NCI-H510A (cell line): ENCODE measurements at regions not wholly inside any gene's neighbourhood (a gene's known extent, or its start where the extent isn't known, plus 50 kb on each side); places are given as distances from the start of the nearest gene placed in this dataset.
"Not testable (repeated sequence)": the region's sequence is repeated elsewhere in the genome, so short reads cannot be mapped to it uniquely, and the experiment has no call there.

Source experiments
- DNase-seq: peaks from one replicate; lab custom pipeline; 2025; lab: John Stamatoyannopoulos, UW

GRCh38 chr13:22757530-22758120, 423.2 kb upstream of the SGCG start:
- DNase-seq = no peak

GRCh38 chr13:22758245-22758644, 422.5 kb upstream of the SGCG start:
- DNase-seq = no peak

- no peak for DNase-seq
These were observed 419.1 kb upstream of the SGCG start for GRCh38 chr13:22761709-22762108.

- no peak for DNase-seq
These were observed 415.2 kb upstream of the SGCG start for GRCh38 chr13:22765547-22765946.

- DNase-seq = no peak
These were observed 409.9 kb upstream of the SGCG start for GRCh38 chr13:22770891-22771290.

GRCh38 chr13:22773465-22773864, 407.3 kb upstream of the SGCG start:
- no peak for DNase-seq

- DNase-seq = no peak
These were observed 404.2 kb upstream of the SGCG start for GRCh38 chr13:22776394-22777186.

- DNase-seq = no peak
These were observed 403.6 kb upstream of the SGCG start for GRCh38 chr13:22777207-22777606.

GRCh38 chr13:22789027-22789593, 391.7 kb upstream of the SGCG start:
- no peak for DNase-seq

- DNase-seq = no peak
These were observed 390.9 kb upstream of the SGCG start for GRCh38 chr13:22789916-22790315.

- no peak for DNase-seq
These were observed 387.1 kb upstream of the SGCG start for GRCh38 chr13:22793598-22794134.

GRCh38 chr13:22800526-22801401, 380.0 kb upstream of the SGCG start:
- no peak for DNase-seq

- no peak for DNase-seq
These were observed 379.3 kb upstream of the SGCG start for GRCh38 chr13:22801402-22802003.

GRCh38 chr13:22812793-22813192, 368.0 kb upstream of the SGCG start:
- DNase-seq = no peak

- not testable (repeated sequence) for DNase-seq
These were observed 367.0 kb upstream of the SGCG start for GRCh38 chr13:22813531-22814377.

- DNase-seq = not testable (repeated sequence)
These were observed 366.3 kb upstream of the SGCG start for GRCh38 chr13:22814433-22814832.

GRCh38 chr13:22821589-22821988, 359.2 kb upstream of the SGCG start:
- no peak for DNase-seq

GRCh38 chr13:22825186-22825585, 355.6 kb upstream of the SGCG start:
- DNase-seq = no peak

GRCh38 chr13:22828081-22828480, 352.7 kb upstream of the SGCG start:
- DNase-seq = no peak

GRCh38 chr13:22836475-22836874, 344.3 kb upstream of the SGCG start:
- DNase-seq = no peak
